Trophoblast cell (in vitro differentiated cells and primary cell): ENCODE measurements at regions not wholly inside any gene's neighbourhood (a gene's known extent, or its start where the extent isn't known, plus 50 kb on each side); places are given as distances from the start of the nearest gene placed in this dataset.

ENCODE experiments used
- DNase-seq, 2 donors: peaks; one replicate each; pipeline ENCODE4 v3.0.0-alpha.2; 2016
- H2AFZ ChIP-seq: 2 replicates; pipeline ENCODE4 v1.6.1; 2013; ENCODE audit warnings: low read length, moderate library complexity, mild to moderate bottlenecking; ENCODE audit not compliant: insufficient read depth, poor library complexity
- H2AK5ac ChIP-seq: 2 replicates; pipeline ENCODE4 v1.6.1; 2013; ENCODE audit warnings: mild to moderate bottlenecking, low read length
- H2BK120ac ChIP-seq: 2 replicates; pipeline ENCODE4 v1.6.1; 2013; ENCODE audit warnings: low read length, mild to moderate bottlenecking, moderate library complexity; ENCODE audit not compliant: insufficient read depth, poor library complexity
- H2BK12ac ChIP-seq: 2 replicates; pipeline ENCODE4 v1.6.1; 2013; ENCODE audit warnings: mild to moderate bottlenecking, low read length, moderate library complexity
- H2BK5ac ChIP-seq: 2 replicates; pipeline ENCODE4 v1.6.1; 2013; ENCODE audit warnings: low read length, low read depth, moderate library complexity, mild to moderate bottlenecking; ENCODE audit not compliant: poor library complexity
- H3K14ac ChIP-seq: 2 replicates; pipeline ENCODE4 v1.6.1; 2013; ENCODE audit warnings: mild to moderate bottlenecking, low read length
- H3K18ac ChIP-seq: 2 replicates; pipeline ENCODE4 v1.6.1; 2013; ENCODE audit warnings: mild to moderate bottlenecking, low read length
- H3K23ac ChIP-seq: 2 replicates; pipeline ENCODE4 v1.6.1; 2013; ENCODE audit warnings: low read length
- H3K27ac ChIP-seq: 2 replicates; pipeline ENCODE4 v1.5.1; 2013; ENCODE audit warnings: low read depth, mild to moderate bottlenecking, inconsistent platforms, low read length, moderate library complexity
- H3K27me3 ChIP-seq: 2 replicates; pipeline ENCODE4 v1.6.1; 2013; ENCODE audit warnings: inconsistent platforms, mild to moderate bottlenecking, low read length, moderate library complexity; ENCODE audit not compliant: insufficient read depth
- H3K36me3 ChIP-seq, 2 experiments: 1 replicate in 1 of 2; 2 replicates in 1 of 2; pipeline ENCODE4 v1.6.1; 2013; ENCODE audit warnings: low read length in 2 of 2, mild to moderate bottlenecking in 2 of 2, moderate library complexity in 1 of 2; ENCODE audit not compliant: insufficient read depth in 2 of 2, control insufficient read depth in 1 of 2
- H3K4ac ChIP-seq: 2 replicates; pipeline ENCODE4 v1.6.1; 2013; ENCODE audit warnings: low read depth, mild to moderate bottlenecking, low read length, moderate library complexity
- H3K4me1 ChIP-seq, 2 experiments: 1 replicate in 1 of 2; 2 replicates in 1 of 2; pipeline ENCODE4 v1.6.1; 2013; ENCODE audit warnings: low read length in 2 of 2, mild to moderate bottlenecking in 2 of 2, moderate library complexity in 1 of 2; ENCODE audit not compliant: insufficient read depth in 2 of 2, control insufficient read depth in 1 of 2
- H3K4me2 ChIP-seq: 2 replicates; pipeline ENCODE4 v1.6.1; 2013; ENCODE audit warnings: inconsistent platforms, mild to moderate bottlenecking, low read length, moderate library complexity
- H3K4me3 ChIP-seq: 2 replicates; pipeline ENCODE4 v1.5.1; 2013; ENCODE audit warnings: mild to moderate bottlenecking, low read depth, low read length, inconsistent platforms
- H3K79me1 ChIP-seq: one replicate; pipeline ENCODE4 v1.6.1; 2013; ENCODE audit warnings: low read length
- H3K79me2 ChIP-seq: 2 replicates; pipeline ENCODE4 v1.6.1; 2013; ENCODE audit warnings: low read length, mild to moderate bottlenecking; ENCODE audit not compliant: control insufficient read depth, insufficient read depth, poor library complexity
- H3K9ac ChIP-seq: 2 replicates; pipeline ENCODE4 v1.6.1; 2013; ENCODE audit warnings: mild to moderate bottlenecking, low read length
- H3K9me3 ChIP-seq: 2 replicates; pipeline ENCODE4 v1.6.1; 2013; ENCODE audit warnings: low read depth, mild to moderate bottlenecking, control low read depth, inconsistent platforms, low read length; ENCODE audit not compliant: insufficient read depth
- H4K12ac ChIP-seq: 2 replicates; pipeline ENCODE4 v1.6.1; 2013; ENCODE audit warnings: low read depth, mild to moderate bottlenecking, low read length, moderate library complexity
- H4K8ac ChIP-seq: 2 replicates; pipeline ENCODE4 v1.6.1; 2013; ENCODE audit warnings: low read depth, mild to moderate bottlenecking, low read length, moderate library complexity
- H4K91ac ChIP-seq: one replicate; pipeline ENCODE4 v1.6.1; 2013; ENCODE audit warnings: low read depth, mild to moderate bottlenecking, low read length, moderate library complexity
- WGBS: extraction: QIAGEN DNeasy Blood & Tissue Kit; methylation state at CpG from one replicate; pipeline ENCODE4 v1.1.7; 2013; ENCODE audit warnings: missing lambda C conversion rate; ENCODE audit not compliant: insufficient read length, insufficient coverage; ENCODE audit errors: extremely low coverage; 5-methylcytosine and 5-hydroxymethylcytosine counted together

GRCh38 chr13:71368336-71368735 lies 498.7 kb downstream of the DACH1 start:
- Histone ChIP-seq H2AK5ac (no peak overlapping the region), H2BK5ac (no peak overlapping the region), H2BK120ac (no peak overlapping the region), H3K18ac (no peak overlapping the region), H3K14ac (no peak overlapping the region), H3K79me2 (no peaks in the 10 kb centered on the region), H3K23ac (no peak overlapping the region), H3K4ac (no peak overlapping the region), H3K9ac (no peak overlapping the region), H3K4me2 (no peak overlapping the region), H3K27me3 (no peaks in the 10 kb centered on the region), H2BK12ac (no peak overlapping the region), H2AFZ (no peak overlapping the region), H3K79me1 (no peaks in the 10 kb centered on the region), H3K9me3 (no peaks in the 10 kb centered on the region), H4K91ac (no peak overlapping the region), H3K4me1 (no peaks in the 10 kb centered on the region), H3K27ac (no peak overlapping the region), H3K4me3 (no peak overlapping the region), H4K12ac (no peak overlapping the region), H4K8ac (no peak overlapping the region), H3K36me3 (no peaks in the 10 kb centered on the region)
- no peak for DNase-seq

- Histone ChIP-seq H3K27ac (no peak overlapping the region), H3K27me3 (no peaks in the 10 kb centered on the region), H4K12ac (no peak overlapping the region), H3K4me2 (no peak overlapping the region), H2BK120ac (no peak overlapping the region), H3K79me1 (no peaks in the 10 kb centered on the region), H3K14ac (no peak overlapping the region), H4K91ac (no peak overlapping the region), H2BK5ac (no peak overlapping the region), H4K8ac (no peak overlapping the region), H3K23ac (no peak overlapping the region), H3K18ac (no peak overlapping the region), H3K4me1 (no peaks in the 10 kb centered on the region), H3K36me3 (no peaks in the 10 kb centered on the region), H3K4me3 (no peak overlapping the region), H2AK5ac (no peak overlapping the region), H3K4ac (no peak overlapping the region), H3K79me2 (no peaks in the 10 kb centered on the region), H3K9me3 (no peaks in the 10 kb centered on the region), H2BK12ac (no peak overlapping the region), H3K9ac (no peak overlapping the region), H2AFZ (no peak overlapping the region)
- WGBS, result no CpG with 5 or more reads among the region's 1 CpG
- DNase-seq, result no peak
Observed at GRCh38 chr13:71360041-71360440, 507.0 kb downstream of the DACH1 start.

DNA sequence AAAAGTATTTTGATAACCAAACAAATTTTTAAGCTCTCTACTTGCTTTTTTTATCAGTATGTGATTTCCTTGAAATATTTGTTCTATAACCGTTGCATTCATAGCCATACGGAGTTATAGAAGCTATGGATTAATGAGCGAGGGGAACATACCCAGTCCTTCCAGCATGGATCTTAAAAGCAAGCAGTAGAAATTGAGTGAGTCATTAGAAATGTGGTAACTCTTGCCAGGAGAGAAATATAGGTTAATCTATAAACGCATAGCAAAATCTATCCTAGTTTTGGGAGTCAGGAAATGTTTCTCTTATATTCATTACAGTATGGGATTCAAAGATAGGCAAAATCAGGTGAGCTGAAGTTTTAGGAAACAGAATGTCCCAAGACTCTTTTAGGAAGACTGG lies 507.4 kb downstream of the DACH1 start:
- Histone ChIP-seq H3K4me2 (no peak overlapping the region), H3K4me1 (no peaks in the 10 kb centered on the region), H2BK12ac (no peak overlapping the region), H2AK5ac (no peak overlapping the region), H3K4me3 (no peak overlapping the region), H2AFZ (no peak overlapping the region), H3K79me1 (no peaks in the 10 kb centered on the region), H3K27ac (no peak overlapping the region), H3K4ac (no peak overlapping the region), H3K9me3 (no peaks in the 10 kb centered on the region), H3K36me3 (no peaks in the 10 kb centered on the region), H3K79me2 (no peaks in the 10 kb centered on the region), H4K8ac (no peak overlapping the region), H3K9ac (no peak overlapping the region), H3K18ac (no peak overlapping the region), H2BK120ac (no peak overlapping the region), H3K27me3 (no peaks in the 10 kb centered on the region), H4K12ac (no peak overlapping the region), H3K23ac (no peak overlapping the region), H2BK5ac (no peak overlapping the region), H3K14ac (no peak overlapping the region), H4K91ac (no peak overlapping the region)
- no CpG with 5 or more reads among the region's 4 CpGs for WGBS
- DNase-seq, result no peak

GRCh38 chr13:71358218-71358617 lies 508.8 kb downstream of the DACH1 start:
- Histone ChIP-seq H2AK5ac (no peak overlapping the region), H2AFZ (no peak overlapping the region), H3K18ac (no peak overlapping the region), H3K14ac (no peak overlapping the region), H2BK12ac (no peak overlapping the region), H3K4me1 (no peaks in the 10 kb centered on the region), H4K91ac (no peak overlapping the region), H3K79me1 (no peaks in the 10 kb centered on the region), H3K4me2 (no peak overlapping the region), H4K12ac (no peak overlapping the region), H3K4ac (no peak overlapping the region), H3K9ac (no peak overlapping the region), H3K9me3 (no peaks in the 10 kb centered on the region), H3K36me3 (no peaks in the 10 kb centered on the region), H2BK120ac (no peak overlapping the region), H2BK5ac (no peak overlapping the region), H3K27me3 (no peaks in the 10 kb centered on the region), H3K27ac (no peak overlapping the region), H3K79me2 (no peaks in the 10 kb centered on the region), H3K4me3 (no peak overlapping the region), H4K8ac (no peak overlapping the region), H3K23ac (no peak overlapping the region)
- no peak for DNase-seq
- WGBS, result no CpG with 5 or more reads among the region's 1 CpG

GRCh38 chr13:71355010-71355409 lies 512.0 kb downstream of the DACH1 start:
- Histone ChIP-seq H3K4me2 (no peak overlapping the region), H2BK12ac (no peak overlapping the region), H2BK120ac (no peak overlapping the region), H2BK5ac (no peak overlapping the region), H3K4ac (no peak overlapping the region), H3K27me3 (no peaks in the 10 kb centered on the region), H4K12ac (no peak overlapping the region), H2AK5ac (no peak overlapping the region), H3K9me3 (no peaks in the 10 kb centered on the region), H3K18ac (no peak overlapping the region), H4K8ac (no peak overlapping the region), H2AFZ (no peak overlapping the region), H3K27ac (no peak overlapping the region), H3K4me1 (no peaks in the 10 kb centered on the region), H3K79me1 (no peaks in the 10 kb centered on the region), H3K79me2 (no peaks in the 10 kb centered on the region), H3K23ac (no peak overlapping the region), H3K14ac (no peak overlapping the region), H4K91ac (no peak overlapping the region), H3K4me3 (no peak overlapping the region), H3K36me3 (no peaks in the 10 kb centered on the region), H3K9ac (no peak overlapping the region)
- DNase-seq, result no peak
- WGBS, result no CpG with 5 or more reads among the region's 7 CpGs
